ENCODE measurements at regions not wholly inside any gene's neighbourhood (a gene's known extent, or its start where the extent isn't known, plus 50 kb on each side); places are given as distances from the start of the nearest gene placed in this dataset.
A peak's percentile ranks its signal among the peaks of the same experiment; 100 is the strongest.

DNA sequence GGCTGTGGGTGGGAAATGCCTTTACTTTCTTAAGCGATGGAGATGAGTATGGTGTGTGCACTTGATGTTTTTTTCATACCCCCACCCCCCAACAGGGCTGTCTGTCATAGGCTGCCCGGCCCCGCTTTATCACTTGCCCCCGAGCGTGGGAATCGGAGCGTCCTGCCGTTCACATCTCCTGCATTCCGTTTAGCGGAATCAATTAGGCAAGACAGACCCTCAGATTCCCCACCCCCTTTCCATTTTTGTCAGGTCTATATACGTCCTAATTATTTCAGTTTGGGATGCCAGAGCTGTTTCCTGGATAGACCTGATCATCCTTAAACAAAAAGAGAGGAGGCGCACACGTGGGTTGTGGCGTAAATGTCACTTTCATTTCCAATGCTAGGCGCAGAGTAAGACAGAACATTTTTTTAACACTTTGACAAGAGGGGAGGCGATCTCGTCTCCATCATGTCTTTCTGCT, 217.2 kb downstream of the MEF2C start:
- TF ChIP-seq ZNF384 (IDR thresholded peaks at IDR 0.05) (peak; percentile 68), SP1 (IDR thresholded peaks at IDR 0.05) (no peak)

Data from HEK293T (cell line).